ENCODE measurements at regions not wholly inside any gene's neighbourhood (a gene's known extent, or its start where the extent isn't known, plus 50 kb on each side); places are given as distances from the start of the nearest gene placed in this dataset.
A peak's percentile ranks its signal among the peaks of the same experiment; 100 is the strongest.
"Not testable (repeated sequence)": the region's sequence is repeated elsewhere in the genome, so short reads cannot be mapped to it uniquely, and the experiment has no call there.

GRCh38 chr4:174183259-174183658, 100.2 kb downstream of the FBXO8 start:
- no peak for DNase-seq

GRCh38 chr4:174181827-174182226, 101.6 kb downstream of the FBXO8 start:
- no peak for DNase-seq

GRCh38 chr4:174177536-174177935, 105.9 kb downstream of the FBXO8 start:
- DNase-seq = no peak

- DNase-seq = not testable (repeated sequence)
Observed at GRCh38 chr4:174175836-174176235, 107.6 kb downstream of the FBXO8 start.

GRCh38 chr4:174173360-174173759, 110.1 kb downstream of the FBXO8 start:
- no peak for DNase-seq

GRCh38 chr4:174172274-174172673, 111.2 kb downstream of the FBXO8 start:
- no peak for DNase-seq

- no peak for DNase-seq
Observed at GRCh38 chr4:174170906-174171305, 112.6 kb downstream of the FBXO8 start.

- no peak for DNase-seq
Observed at GRCh38 chr4:174170091-174170490, 113.4 kb downstream of the FBXO8 start.

GRCh38 chr4:174157106-174157607, 126.3 kb downstream of the FBXO8 start:
- no peak for DNase-seq

- peak; percentile 66 for DNase-seq
Observed at GRCh38 chr4:174156239-174156826, 127.1 kb downstream of the FBXO8 start.

- DNase-seq = peak; percentile 44
Observed at GRCh38 chr4:174154215-174154854, 129.1 kb downstream of the FBXO8 start.

GRCh38 chr4:174152717-174153466, 130.6 kb downstream of the FBXO8 start:
- no peak for DNase-seq

- DNase-seq = no peak
Observed at GRCh38 chr4:174147863-174148262, 135.6 kb downstream of the FBXO8 start.

- no peak for DNase-seq
Observed at GRCh38 chr4:174144106-174144505, 139.4 kb downstream of the FBXO8 start.

GRCh38 chr4:174141876-174142275, 141.6 kb downstream of the FBXO8 start:
- DNase-seq = no peak

- DNase-seq = no peak
Observed at GRCh38 chr4:174138616-174139015, 144.9 kb downstream of the FBXO8 start.

GRCh38 chr4:174137698-174138097, 145.8 kb downstream of the FBXO8 start:
- no peak for DNase-seq

- no peak for DNase-seq
Observed at GRCh38 chr4:174135936-174136406, 147.5 kb downstream of the FBXO8 start.

- DNase-seq = no peak
Observed at GRCh38 chr4:174135530-174135929, 147.9 kb downstream of the FBXO8 start.

- DNase-seq = no peak
Observed at GRCh38 chr4:174134361-174134760, 149.1 kb downstream of the FBXO8 start.

GRCh38 chr4:174133551-174133950, 149.9 kb downstream of the FBXO8 start:
- no peak for DNase-seq

GRCh38 chr4:174131901-174132300, 151.6 kb downstream of the FBXO8 start:
- DNase-seq = no peak

GRCh38 chr4:174122705-174123104, 160.8 kb downstream of the FBXO8 start:
- no peak for DNase-seq
